SK-N-MC (cell line): ENCODE measurements at regions not wholly inside any gene's neighbourhood (a gene's known extent, or its start where the extent isn't known, plus 50 kb on each side); places are given as distances from the start of the nearest gene placed in this dataset.

Source experiments
- EZH2 ChIP-seq: fragments of 200-600 bp; sonication (generic); IDR thresholded peaks from one replicate; pipeline ENCODE4 v1.6.1; 2017; ENCODE audit warnings: antibody characterized with exemption
- FOXP2 ChIP-seq: optimal IDR thresholded peaks from 2 replicates; pipeline ENCODE3; 2011; ENCODE audit warnings: mild to moderate bottlenecking, moderate library complexity; ENCODE audit not compliant: insufficient read depth; ENCODE audit errors: extremely low read length, control extremely low read depth
- POLR2AphosphoS5 ChIP-seq: IDR thresholded peaks from 2 replicates; pipeline ENCODE4 v1.6.1; 2012; ENCODE audit warnings: mild to moderate bottlenecking, low read depth, low read length, borderline replicate concordance

GRCh38 chr12:38162013-38162412 lies 154.6 kb upstream of the ALG10B start:
- TF ChIP-seq POLR2AphosphoS5, result no peak
- TF ChIP-seq EZH2, result no peak
- no peak for TF ChIP-seq FOXP2
